ENCODE measurements at regions not wholly inside any gene's neighbourhood (a gene's known extent, or its start where the extent isn't known, plus 50 kb on each side); places are given as distances from the start of the nearest gene placed in this dataset.
"Not testable (repeated sequence)": the region's sequence is repeated elsewhere in the genome, so short reads cannot be mapped to it uniquely, and the experiment has no call there.

DNA sequence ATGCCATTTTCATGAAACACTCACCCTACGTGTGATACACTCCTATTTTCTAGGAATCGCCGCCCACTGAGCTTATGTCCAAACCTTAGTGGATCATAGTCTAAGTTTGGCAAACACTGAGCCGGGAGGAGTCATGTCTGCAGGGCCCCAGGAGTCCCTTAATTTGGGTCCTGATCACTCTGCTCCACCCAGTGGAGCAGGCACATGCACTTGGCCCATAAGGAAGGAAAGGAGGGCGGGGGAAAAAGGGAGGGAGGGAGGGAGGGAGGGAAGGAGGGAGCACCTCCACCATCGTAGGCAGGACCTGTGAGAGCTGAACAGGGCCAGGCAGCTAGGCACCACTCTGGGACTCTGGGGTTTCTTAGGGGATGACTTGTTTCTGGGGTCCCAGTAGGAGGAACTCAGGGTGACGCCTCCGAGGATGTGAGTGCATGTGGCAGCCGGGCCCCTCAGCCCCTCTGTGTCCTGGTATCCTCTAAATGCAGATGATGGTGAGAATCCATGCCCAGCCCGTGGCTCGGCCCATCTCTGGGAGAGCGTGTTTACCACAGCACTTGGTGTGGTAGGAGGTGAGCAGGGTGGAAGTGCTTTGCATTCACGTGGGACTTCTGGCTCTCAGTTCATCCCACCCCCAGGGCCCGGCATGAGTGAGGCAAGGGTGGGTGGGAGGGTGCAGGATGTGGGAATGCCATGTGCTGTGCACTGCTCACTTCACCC, 109.4 kb downstream of the KLF13 start:
- TF ChIP-seq, protein P1, sequence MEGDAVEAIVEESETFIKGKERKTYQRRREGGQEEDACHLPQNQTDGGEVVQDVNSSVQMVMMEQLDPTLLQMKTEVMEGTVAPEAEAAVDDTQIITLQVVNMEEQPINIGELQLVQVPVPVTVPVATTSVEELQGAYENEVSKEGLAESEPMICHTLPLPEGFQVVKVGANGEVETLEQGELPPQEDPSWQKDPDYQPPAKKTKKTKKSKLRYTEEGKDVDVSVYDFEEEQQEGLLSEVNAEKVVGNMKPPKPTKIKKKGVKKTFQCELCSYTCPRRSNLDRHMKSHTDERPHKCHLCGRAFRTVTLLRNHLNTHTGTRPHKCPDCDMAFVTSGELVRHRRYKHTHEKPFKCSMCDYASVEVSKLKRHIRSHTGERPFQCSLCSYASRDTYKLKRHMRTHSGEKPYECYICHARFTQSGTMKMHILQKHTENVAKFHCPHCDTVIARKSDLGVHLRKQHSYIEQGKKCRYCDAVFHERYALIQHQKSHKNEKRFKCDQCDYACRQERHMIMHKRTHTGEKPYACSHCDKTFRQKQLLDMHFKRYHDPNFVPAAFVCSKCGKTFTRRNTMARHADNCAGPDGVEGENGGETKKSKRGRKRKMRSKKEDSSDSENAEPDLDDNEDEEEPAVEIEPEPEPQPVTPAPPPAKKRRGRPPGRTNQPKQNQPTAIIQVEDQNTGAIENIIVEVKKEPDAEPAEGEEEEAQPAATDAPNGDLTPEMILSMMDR (IDR thresholded peaks at IDR 0.05; ENCODE audit: insufficient read depth, low read length, poor library complexity, severe bottlenecking) = no peak
- H3K36me3 ChIP-seq (ENCODE audit: control insufficient read depth, insufficient read depth, low read length) = no peaks in the 10 kb centered on the region
- no peak for DNase-seq (ENCODE audit: extremely low read depth, insufficient read length)
- H3K4me3 ChIP-seq (replicated peaks; ENCODE audit: low read depth, low read length) = peak overlapping the region; percentile 30
- H3K27me3 ChIP-seq (replicated peaks; ENCODE audit: control insufficient read depth, insufficient read depth, low read length) = no peaks in the 10 kb centered on the region

DNA sequence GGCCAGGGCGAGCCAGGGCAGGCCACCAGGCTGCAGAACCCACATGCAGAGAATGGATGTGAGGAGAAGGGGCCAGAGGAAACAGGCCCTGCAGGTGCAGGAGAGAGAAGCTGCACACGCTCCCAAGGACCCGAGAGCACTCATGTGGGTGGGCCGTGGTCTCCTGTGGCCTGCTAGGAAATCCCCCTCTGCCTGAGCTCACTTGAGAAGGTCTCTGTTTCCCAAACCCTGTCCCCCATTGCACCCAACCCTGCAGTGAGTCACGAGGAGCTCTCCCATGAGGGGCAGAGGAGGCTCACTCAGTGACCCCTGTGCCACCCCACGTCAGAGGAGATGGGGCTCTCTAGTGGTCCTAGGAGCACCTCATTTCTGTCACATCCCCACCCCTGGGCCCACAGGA, 111.1 kb downstream of the KLF13 start:
- DNase-seq (ENCODE audit: extremely low read depth, insufficient read length) = peak; percentile 60
- no peak overlapping the region for H3K4me3 ChIP-seq (replicated peaks; ENCODE audit: low read depth, low read length)
- TF ChIP-seq, protein P1 (IDR thresholded peaks at IDR 0.05; ENCODE audit: insufficient read depth, low read length, poor library complexity, severe bottlenecking) = no peak
- H3K36me3 ChIP-seq (ENCODE audit: control insufficient read depth, insufficient read depth, low read length) = no peaks in the 10 kb centered on the region
- no peaks in the 10 kb centered on the region for H3K27me3 ChIP-seq (replicated peaks; ENCODE audit: control insufficient read depth, insufficient read depth, low read length)

DNA sequence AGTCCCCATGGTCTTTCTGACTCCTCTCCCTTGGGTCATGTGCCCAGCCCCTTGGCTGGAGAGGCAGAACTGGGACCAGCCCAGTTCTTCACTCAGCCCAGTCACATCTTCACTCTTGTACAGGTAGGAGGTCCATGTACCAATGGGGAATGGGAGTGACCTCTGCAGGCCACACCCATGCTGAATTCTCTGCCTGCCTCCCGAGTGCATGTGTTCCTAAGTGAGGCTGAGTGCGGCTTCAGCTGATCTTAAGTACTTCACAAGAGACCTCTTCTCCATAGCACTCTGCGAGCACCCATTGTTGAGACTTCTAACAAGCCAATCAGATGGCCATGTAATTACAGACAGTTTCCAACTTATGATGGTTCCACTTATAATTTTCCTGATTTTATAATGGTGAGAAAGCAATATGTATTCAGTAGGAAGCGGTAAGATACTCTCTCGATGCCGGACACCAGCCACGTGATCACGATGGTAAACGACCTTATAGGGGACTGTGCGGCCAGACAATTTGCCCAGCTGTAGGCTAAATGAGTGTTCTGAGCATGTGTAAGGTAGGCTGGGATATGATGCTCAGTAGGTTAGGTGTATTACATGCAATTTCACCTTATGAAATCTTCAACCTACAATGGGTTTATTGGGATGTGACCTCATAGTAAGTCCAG, 112.1 kb downstream of the KLF13 start:
- Histone ChIP-seq H3K36me3 (ENCODE audit: control insufficient read depth, insufficient read depth, low read length) (no peaks in the 10 kb centered on the region), H3K4me3 (replicated peaks; ENCODE audit: low read depth, low read length) (no peak overlapping the region), H3K27me3 (replicated peaks; ENCODE audit: control insufficient read depth, insufficient read depth, low read length) (no peaks in the 10 kb centered on the region)
- TF ChIP-seq, protein P1 (IDR thresholded peaks at IDR 0.05; ENCODE audit: insufficient read depth, low read length, poor library complexity, severe bottlenecking) = no peak
- no peak for DNase-seq (ENCODE audit: extremely low read depth, insufficient read length)

DNA sequence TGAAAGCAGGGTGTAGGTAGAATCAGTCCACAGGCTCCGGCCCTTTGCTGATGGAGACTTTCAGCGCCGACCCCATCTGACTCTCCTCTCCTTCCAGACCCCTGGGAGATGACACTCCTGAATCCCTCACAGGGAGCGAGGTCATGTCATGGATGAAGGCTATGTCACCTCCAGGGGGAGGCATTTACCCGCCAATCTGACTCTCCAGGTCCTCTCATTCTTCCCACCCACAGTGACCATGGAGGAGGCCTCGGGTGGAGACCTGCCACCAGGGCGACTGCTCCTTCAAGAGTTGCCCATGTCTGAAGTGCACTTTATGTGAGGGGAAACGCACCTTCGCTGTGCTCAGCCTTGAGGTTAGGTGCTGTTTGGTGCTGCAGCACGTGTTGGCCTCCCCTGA, 112.7 kb downstream of the KLF13 start:
- no peak for DNase-seq (ENCODE audit: extremely low read depth, insufficient read length)
- H3K27me3 ChIP-seq (replicated peaks; ENCODE audit: control insufficient read depth, insufficient read depth, low read length) = no peaks in the 10 kb centered on the region
- TF ChIP-seq, protein P1 (IDR thresholded peaks at IDR 0.05; ENCODE audit: insufficient read depth, low read length, poor library complexity, severe bottlenecking) = peak; percentile 56
- no peaks in the 10 kb centered on the region for H3K36me3 ChIP-seq (ENCODE audit: control insufficient read depth, insufficient read depth, low read length)
- no peak overlapping the region for H3K4me3 ChIP-seq (replicated peaks; ENCODE audit: low read depth, low read length)

DNA sequence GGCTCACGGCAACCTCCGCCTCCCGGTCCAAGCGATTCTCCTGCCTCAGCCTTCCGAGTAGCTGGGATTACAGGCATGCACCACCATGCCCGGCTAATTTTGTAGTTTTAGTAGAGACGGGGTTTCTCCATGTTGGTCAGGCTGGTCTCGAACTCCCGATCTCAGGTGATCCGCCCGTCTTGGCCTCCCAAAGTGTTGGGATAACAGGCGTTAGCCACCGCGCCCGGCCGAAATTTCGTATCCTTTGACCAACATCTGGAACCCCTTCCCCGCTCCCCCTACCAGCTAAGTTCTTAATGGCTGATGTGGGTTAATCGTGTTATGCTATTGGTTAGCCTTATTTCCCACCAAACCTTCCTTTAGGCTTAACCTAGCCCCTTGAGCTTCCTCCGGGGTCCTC, 113.6 kb downstream of the KLF13 start:
- not testable (repeated sequence) for H3K4me3 ChIP-seq (replicated peaks; ENCODE audit: low read depth, low read length); H3K27me3 ChIP-seq (replicated peaks; ENCODE audit: control insufficient read depth, insufficient read depth, low read length); H3K36me3 ChIP-seq (ENCODE audit: control insufficient read depth, insufficient read depth, low read length); DNase-seq (ENCODE audit: extremely low read depth, insufficient read length)

DNA sequence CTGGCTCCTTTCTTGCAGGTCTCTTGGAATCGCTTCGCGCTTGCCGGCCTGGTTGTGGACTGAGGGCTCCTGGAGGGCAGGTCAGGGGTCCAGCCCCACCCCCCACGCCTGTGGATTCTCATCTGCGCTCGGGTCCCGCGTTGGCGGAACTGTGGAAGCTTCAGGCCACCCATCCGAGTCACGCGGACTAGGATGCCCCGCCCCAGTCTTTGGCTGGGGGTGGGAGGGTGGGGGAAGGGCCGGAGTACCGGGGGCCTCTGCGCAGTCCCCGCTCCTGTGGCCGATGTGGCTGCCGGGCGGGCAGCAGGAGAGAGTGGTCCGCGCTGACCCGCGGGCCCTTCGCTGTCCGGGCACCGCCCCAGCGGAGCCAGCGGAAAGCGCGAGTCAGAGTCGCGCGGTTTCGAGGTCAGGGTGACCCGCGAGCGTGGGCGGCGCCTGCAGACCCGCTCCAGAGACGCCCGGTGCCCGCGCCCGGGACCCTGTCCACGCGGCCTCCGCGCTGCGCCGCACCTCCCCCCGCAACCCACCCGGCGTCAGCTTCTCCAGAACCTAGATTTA, 114.2 kb downstream of the KLF13 start:
- peak overlapping the region; percentile 50 for H3K4me3 ChIP-seq (replicated peaks; ENCODE audit: low read depth, low read length)
- TF ChIP-seq, protein P1 (IDR thresholded peaks at IDR 0.05; ENCODE audit: insufficient read depth, low read length, poor library complexity, severe bottlenecking) = no peak
- no peaks in the 10 kb centered on the region for H3K27me3 ChIP-seq (replicated peaks; ENCODE audit: control insufficient read depth, insufficient read depth, low read length)
- peak; percentile 62 for DNase-seq (ENCODE audit: extremely low read depth, insufficient read length)
- H3K36me3 ChIP-seq (ENCODE audit: control insufficient read depth, insufficient read depth, low read length) = no peaks in the 10 kb centered on the region
